HG02623 (cell line): ENCODE measurements at regions not wholly inside any gene's neighbourhood (a gene's known extent, or its start where the extent isn't known, plus 50 kb on each side); places are given as distances from the start of the nearest gene placed in this dataset.

Experiments used
- ATAC-seq: cut with Tn5 transposase; IDR thresholded peaks from one replicate; pipeline ENCODE4 v1.9.1; 2021; ENCODE audit warnings: moderate library complexity; ENCODE audit not compliant: unreplicated experiment

GRCh38 chr12:19572920-19573558, 133.7 kb downstream of the AEBP2 start:
- ATAC-seq = peak; percentile 61

- ATAC-seq = no peak
Measured at GRCh38 chr12:19573866-19574265, 134.6 kb downstream of the AEBP2 start.

- no peak for ATAC-seq
Measured at GRCh38 chr12:19574601-19575000, 135.3 kb downstream of the AEBP2 start.

- no peak for ATAC-seq
Measured at GRCh38 chr12:19575337-19576243, 136.3 kb downstream of the AEBP2 start.

- no peak for ATAC-seq
Measured at GRCh38 chr12:19576506-19577280, 137.4 kb downstream of the AEBP2 start.

GRCh38 chr12:19577281-19577530, 137.9 kb downstream of the AEBP2 start:
- no peak for ATAC-seq

- ATAC-seq = no peak
Measured at GRCh38 chr12:19584732-19585131, 145.4 kb downstream of the AEBP2 start.

- ATAC-seq = no peak
Measured at GRCh38 chr12:19588951-19589350, 149.7 kb downstream of the AEBP2 start.

- no peak for ATAC-seq
Measured at GRCh38 chr12:19591951-19592350, 152.7 kb downstream of the AEBP2 start.

GRCh38 chr12:19596434-19597166, 157.3 kb downstream of the AEBP2 start:
- no peak for ATAC-seq

GRCh38 chr12:19597167-19598026, 158.1 kb downstream of the AEBP2 start:
- ATAC-seq = no peak

GRCh38 chr12:19605720-19606119, 166.4 kb downstream of the AEBP2 start:
- no peak for ATAC-seq

- no peak for ATAC-seq
Measured at GRCh38 chr12:19608039-19608438, 168.7 kb downstream of the AEBP2 start.

GRCh38 chr12:19613051-19613535, 173.8 kb downstream of the AEBP2 start:
- ATAC-seq = no peak

GRCh38 chr12:19614601-19615383, 175.5 kb downstream of the AEBP2 start:
- ATAC-seq = no peak

GRCh38 chr12:19615384-19615725, 176.1 kb downstream of the AEBP2 start:
- no peak for ATAC-seq

GRCh38 chr12:19616781-19617180, 177.5 kb downstream of the AEBP2 start:
- no peak for ATAC-seq

- no peak for ATAC-seq
Measured at GRCh38 chr12:19620222-19620621, 180.9 kb downstream of the AEBP2 start.

- no peak for ATAC-seq
Measured at GRCh38 chr12:19623751-19624399, 184.6 kb downstream of the AEBP2 start.
